ENCODE measurements at regions not wholly inside any gene's neighbourhood (a gene's known extent, or its start where the extent isn't known, plus 50 kb on each side); places are given as distances from the start of the nearest gene placed in this dataset.

GRCh38 chr4:23234018-23234417, 541.3 kb downstream of the GBA3 start:
- no peak overlapping the region for H3K4me3 ChIP-seq
- DNase-seq (ENCODE audit: extremely low read depth in 1 of 4, low spot score in 3 of 4) (no peak), FAIRE-seq (no peak), ATAC-seq (no peak)
- no peaks in the 10 kb centered on the region for H3K27me3 ChIP-seq (ENCODE audit: control insufficient read depth in 2 of 2, insufficient read depth in 2 of 2, low read length in 2 of 2)
- no peak overlapping the region for H3K9ac ChIP-seq (ENCODE audit: insufficient read depth in 1 of 2, low read depth in 2 of 2, low read length in 2 of 2)
- no TSS peak for BruUV-seq (replicated peaks)
- TF ChIP-seq ZNF639 (CRISPR knock-in tag; conservative IDR thresholded peaks at IDR 0.05 in 1 of 2, IDR thresholded peaks at IDR 0.05 in 1 of 2) (no peak), THRAP3 (IDR thresholded peaks at IDR 0.05; ENCODE audit: borderline replicate concordance) (no peak), RCOR1 (IDR thresholded peaks at IDR 0.05; ENCODE audit: borderline replicate concordance in 1 of 2, low read depth in 2 of 2, low read length in 2 of 2) (no peak), SOX6 (IDR thresholded peaks at IDR 0.05) (no peak)
- H3K9me1 ChIP-seq (ENCODE audit: control insufficient read depth, insufficient read depth, low read length): no peaks in the 10 kb centered on the region
- intact Hi-C loops (cut with micrococcal nuclease): no loop called here
- CTCF ChIA-PET (ENCODE audit: low intra/inter-chr PET ratio): no interaction called here
- H3K27ac ChIP-seq (ENCODE audit: extremely low read depth, low read depth, low read length): no peak overlapping the region
- H3K9me3 ChIP-seq (replicated peaks; ENCODE audit: control insufficient read depth, insufficient read depth, low read depth, low read length): no peaks in the 10 kb centered on the region
- no peaks in the 10 kb centered on the region for H4K20me1 ChIP-seq (replicated peaks; ENCODE audit: control insufficient read depth, insufficient read depth, low read length)
- no peaks in the 10 kb centered on the region for H3K79me2 ChIP-seq (ENCODE audit: control insufficient read depth, insufficient read depth, low read length)
- POLR2A ChIA-PET: no interaction called here
- WGBS (ENCODE audit: insufficient coverage, low coverage, missing lambda C conversion rate): 27% methylated on average over 2 of the region's 2 CpGs
- H3K36me3 ChIP-seq (ENCODE audit: control insufficient read depth, insufficient read depth, low read length): no peaks in the 10 kb centered on the region
- no peak overlapping the region for H2AFZ ChIP-seq (ENCODE audit: low read depth, low read length)
- no peaks in the 10 kb centered on the region for H3K4me1 ChIP-seq (replicated peaks in 1 of 2; ENCODE audit: control insufficient read depth in 2 of 2, insufficient read depth in 2 of 2, low read length in 2 of 2)
- in situ Hi-C loops (cut with MboI): no loop called here
- no peak overlapping the region for H3K4me2 ChIP-seq (ENCODE audit: insufficient read depth, low read length)

- ATAC-seq: no peak
- 21% methylated on average over 1 of the region's 1 CpG for WGBS (ENCODE audit: insufficient coverage, low coverage, missing lambda C conversion rate)
- Histone ChIP-seq H3K9me3 (replicated peaks; ENCODE audit: control insufficient read depth, insufficient read depth, low read depth, low read length) (no peaks in the 10 kb centered on the region), H3K27me3 (ENCODE audit: control insufficient read depth in 2 of 2, insufficient read depth in 2 of 2, low read length in 2 of 2) (no peaks in the 10 kb centered on the region), H3K9me1 (ENCODE audit: control insufficient read depth, insufficient read depth, low read length) (no peaks in the 10 kb centered on the region), H3K4me1 (replicated peaks in 1 of 2; ENCODE audit: control insufficient read depth in 2 of 2, insufficient read depth in 2 of 2, low read length in 2 of 2) (no peaks in the 10 kb centered on the region), H3K4me2 (ENCODE audit: insufficient read depth, low read length) (no peak overlapping the region), H3K79me2 (ENCODE audit: control insufficient read depth, insufficient read depth, low read length) (no peaks in the 10 kb centered on the region), H4K20me1 (replicated peaks; ENCODE audit: control insufficient read depth, insufficient read depth, low read length) (no peaks in the 10 kb centered on the region), H3K27ac (ENCODE audit: extremely low read depth, low read depth, low read length) (no peak overlapping the region), H3K9ac (ENCODE audit: insufficient read depth in 1 of 2, low read depth in 2 of 2, low read length in 2 of 2) (no peak overlapping the region), H2AFZ (ENCODE audit: low read depth, low read length) (no peak overlapping the region), H3K36me3 (ENCODE audit: control insufficient read depth, insufficient read depth, low read length) (no peaks in the 10 kb centered on the region), H3K4me3 (no peak overlapping the region)
- in situ Hi-C loops (cut with MboI): no loop called here
- ChIA-PET POLR2A (no interaction called here), CTCF (ENCODE audit: low intra/inter-chr PET ratio) (no interaction called here)
- intact Hi-C loops (cut with micrococcal nuclease): no loop called here
- no peak for TF ChIP-seq CREB5 (CRISPR knock-in tag; IDR thresholded peaks at IDR 0.05)
- TF ChIP-seq CBX8 (IDR thresholded peaks at IDR 0.05; ENCODE audit: borderline replicate concordance, extremely low read depth, low read depth, low read length, poor library complexity, severe bottlenecking): no peak
- no peak for TF ChIP-seq GATAD2A (IDR thresholded peaks at IDR 0.05)
- TF ChIP-seq UBTF (IDR thresholded peaks at IDR 0.05; ENCODE audit: borderline replicate concordance in 1 of 2, low read depth in 2 of 2, low read length in 2 of 2): no peak
- FAIRE-seq: no peak
- DNase-seq (ENCODE audit: extremely low read depth in 1 of 4, low spot score in 3 of 4): no peak
- BruUV-seq (replicated peaks): no TSS peak
Measured at GRCh38 chr4:23233596-23233995, 540.9 kb downstream of the GBA3 start.

All from K562 (cell line).